Fibroblast of pulmonary artery (primary cell): ENCODE measurements at regions not wholly inside any gene's neighbourhood (a gene's known extent, or its start where the extent isn't known, plus 50 kb on each side); places are given as distances from the start of the nearest gene placed in this dataset.

Experiments used
- DNase-seq: peaks from one replicate; pipeline ENCODE4 v3.0.0-alpha.2; 2010; ENCODE audit warnings: low read depth
- H3K4me3 ChIP-seq: replicated peaks from 2 replicates; pipeline ENCODE4 v1.5.1; 2011; ENCODE audit warnings: low read depth, mild to moderate bottlenecking, control low read depth, low read length, moderate library complexity
- CTCF ChIP-seq: IDR thresholded peaks from 2 replicates; pipeline ENCODE4 v1.5.1; 2011; ENCODE audit warnings: mild to moderate bottlenecking, control low read depth, low read length, inconsistent platforms; ENCODE audit errors: missing control alignments

- DNase-seq: no peak
- no peak overlapping the region for H3K4me3 ChIP-seq
- TF ChIP-seq CTCF: no peak
Measured at GRCh38 chr21:19557046-19557445, 1153.5 kb upstream of the TMPRSS15 start.

GRCh38 chr21:19557488-19557887 lies 1153.9 kb upstream of the TMPRSS15 start:
- no peak for TF ChIP-seq CTCF
- no peak overlapping the region for H3K4me3 ChIP-seq
- no peak for DNase-seq

GRCh38 chr21:19565587-19565986 lies 1162.0 kb upstream of the TMPRSS15 start:
- no peak for TF ChIP-seq CTCF
- H3K4me3 ChIP-seq: no peak overlapping the region
- DNase-seq: no peak

- no peak overlapping the region for H3K4me3 ChIP-seq
- TF ChIP-seq CTCF: no peak
- DNase-seq: no peak
Measured at GRCh38 chr21:19566975-19567374, 1163.4 kb upstream of the TMPRSS15 start.

GRCh38 chr21:19577381-19577780 lies 1173.8 kb upstream of the TMPRSS15 start:
- no peak overlapping the region for H3K4me3 ChIP-seq
- TF ChIP-seq CTCF: no peak
- DNase-seq: no peak

GRCh38 chr21:19590044-19590443 lies 1186.5 kb upstream of the TMPRSS15 start:
- no peak for DNase-seq
- no peak overlapping the region for H3K4me3 ChIP-seq
- no peak for TF ChIP-seq CTCF

GRCh38 chr21:19603011-19603593 lies 1199.5 kb upstream of the TMPRSS15 start:
- TF ChIP-seq CTCF: no peak
- no peak for DNase-seq
- no peak overlapping the region for H3K4me3 ChIP-seq
